ENCODE measurements at regions not wholly inside any gene's neighbourhood (a gene's known extent, or its start where the extent isn't known, plus 50 kb on each side); places are given as distances from the start of the nearest gene placed in this dataset.

DNA sequence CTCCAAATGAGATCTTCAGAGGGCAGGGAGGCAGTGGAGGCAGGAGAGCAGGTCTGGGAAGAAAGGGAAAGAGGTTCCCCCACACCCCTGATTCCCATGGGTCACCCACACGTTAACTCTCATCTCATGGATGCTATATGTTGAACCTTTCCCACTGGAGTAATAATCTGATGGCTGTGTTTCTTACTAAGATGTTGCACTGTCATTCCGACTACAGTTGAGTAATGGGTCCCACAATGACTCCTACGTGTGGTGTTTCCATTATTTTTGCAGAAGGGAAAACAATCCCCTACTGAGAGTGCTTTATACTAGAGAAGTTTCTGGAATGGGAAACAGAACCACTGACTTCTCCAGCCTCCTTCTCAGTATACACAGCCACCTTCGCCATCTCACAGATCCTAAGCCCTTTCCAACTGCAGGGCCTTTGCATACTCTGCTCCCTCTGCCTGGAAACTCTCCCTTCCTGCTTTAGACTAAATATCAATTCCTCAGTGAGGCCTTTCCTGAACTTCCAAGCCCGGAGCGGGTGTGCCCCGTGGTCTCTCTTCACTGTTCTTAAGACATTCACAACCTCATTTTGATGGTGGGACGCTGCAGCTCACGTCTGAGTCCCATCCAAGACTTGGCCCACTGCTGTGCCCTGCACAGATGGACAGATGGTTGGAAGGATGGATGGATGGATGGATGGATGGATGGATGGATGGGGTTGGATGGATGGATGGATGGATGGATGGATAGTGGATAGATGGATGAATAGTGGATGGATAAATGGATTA lies 238.6 kb upstream of the PMEPA1 start:
- TF ChIP-seq, protein P1, sequence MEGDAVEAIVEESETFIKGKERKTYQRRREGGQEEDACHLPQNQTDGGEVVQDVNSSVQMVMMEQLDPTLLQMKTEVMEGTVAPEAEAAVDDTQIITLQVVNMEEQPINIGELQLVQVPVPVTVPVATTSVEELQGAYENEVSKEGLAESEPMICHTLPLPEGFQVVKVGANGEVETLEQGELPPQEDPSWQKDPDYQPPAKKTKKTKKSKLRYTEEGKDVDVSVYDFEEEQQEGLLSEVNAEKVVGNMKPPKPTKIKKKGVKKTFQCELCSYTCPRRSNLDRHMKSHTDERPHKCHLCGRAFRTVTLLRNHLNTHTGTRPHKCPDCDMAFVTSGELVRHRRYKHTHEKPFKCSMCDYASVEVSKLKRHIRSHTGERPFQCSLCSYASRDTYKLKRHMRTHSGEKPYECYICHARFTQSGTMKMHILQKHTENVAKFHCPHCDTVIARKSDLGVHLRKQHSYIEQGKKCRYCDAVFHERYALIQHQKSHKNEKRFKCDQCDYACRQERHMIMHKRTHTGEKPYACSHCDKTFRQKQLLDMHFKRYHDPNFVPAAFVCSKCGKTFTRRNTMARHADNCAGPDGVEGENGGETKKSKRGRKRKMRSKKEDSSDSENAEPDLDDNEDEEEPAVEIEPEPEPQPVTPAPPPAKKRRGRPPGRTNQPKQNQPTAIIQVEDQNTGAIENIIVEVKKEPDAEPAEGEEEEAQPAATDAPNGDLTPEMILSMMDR (conservative IDR thresholded peaks at IDR 0.05), result no peak
- TF ChIP-seq ZFX (IDR thresholded peaks at IDR 0.05), result no peak
